DND-41 (cell line): ENCODE measurements at regions not wholly inside any gene's neighbourhood (a gene's known extent, or its start where the extent isn't known, plus 50 kb on each side); places are given as distances from the start of the nearest gene placed in this dataset.
"Not testable (repeated sequence)": the region's sequence is repeated elsewhere in the genome, so short reads cannot be mapped to it uniquely, and the experiment has no call there.

ENCODE experiments used
- ATAC-seq: fragments of 200-7000 bp; cut with Tn5 transposase; 3 replicates; pipeline ENCODE4 v1.9.1; 2021; ENCODE audit warnings: low read depth; ENCODE audit not compliant: insufficient read depth
- DNase-seq: peaks from one replicate; pipeline ENCODE4 v3.0.0-alpha.2; 2020
- H2AFZ ChIP-seq: 2 replicates; pipeline ENCODE4 v1.6.0; 2012; ENCODE audit warnings: low read depth, low read length
- H3K27ac ChIP-seq: 2 replicates; pipeline ENCODE4 v1.5.1; 2012; ENCODE audit warnings: low read length, inconsistent platforms
- H3K27me3 ChIP-seq: fragments of 200-600 bp; sonication (generic); 2 replicates; pipeline ENCODE4 v1.6.0; 2012; ENCODE audit warnings: low read length, mild to moderate bottlenecking, inconsistent platforms; ENCODE audit not compliant: insufficient read depth, poor library complexity
- H3K36me3 ChIP-seq: 2 replicates; pipeline ENCODE4 v1.5.1; 2012; ENCODE audit warnings: low read length, inconsistent platforms; ENCODE audit not compliant: insufficient read depth
- H3K4me1 ChIP-seq: 2 replicates; pipeline ENCODE4 v1.5.1; 2012; ENCODE audit warnings: mild to moderate bottlenecking, low read length; ENCODE audit not compliant: insufficient read depth
- H3K4me2 ChIP-seq: 2 replicates; pipeline ENCODE4 v1.6.0; 2012; ENCODE audit warnings: mild to moderate bottlenecking, moderate library complexity, low read length, inconsistent platforms; ENCODE audit not compliant: insufficient read depth
- H3K4me3 ChIP-seq, 2 experiments: fragments of 200-600 bp in 1 of 2; shearing (Covaris generic) in 1 of 2; 2 replicates each; pipeline ENCODE4 v1.5.1; 2012 to 2016; ENCODE audit warnings: inconsistent platforms in 2 of 2, low read length in 2 of 2, mild to moderate bottlenecking in 2 of 2, low read depth in 1 of 2, moderate library complexity in 1 of 2
- H3K79me2 ChIP-seq: 2 replicates; pipeline ENCODE4 v1.6.0; 2012; ENCODE audit warnings: low read length, inconsistent platforms; ENCODE audit not compliant: insufficient read depth
- H3K9ac ChIP-seq: 2 replicates; pipeline ENCODE4 v1.6.0; 2012; ENCODE audit warnings: low read depth, mild to moderate bottlenecking, inconsistent platforms, low read length, moderate library complexity
- H3K9me3 ChIP-seq: 2 replicates; pipeline ENCODE4 v1.5.1; 2012; ENCODE audit warnings: low read length, moderate library complexity, mild to moderate bottlenecking, inconsistent platforms; ENCODE audit not compliant: insufficient read depth, severe bottlenecking
- H4K20me1 ChIP-seq: 2 replicates; pipeline ENCODE4 v1.6.0; 2012; ENCODE audit warnings: low read length; ENCODE audit not compliant: insufficient read depth
- CTCF ChIP-seq: IDR thresholded peaks from 2 replicates; pipeline ENCODE4 v1.5.1; 2012; ENCODE audit warnings: borderline replicate concordance, low read length, moderate library complexity, mild to moderate bottlenecking; ENCODE audit not compliant: poor library complexity, severe bottlenecking; ENCODE audit errors: extremely low read depth
- EZH2 ChIP-seq: IDR thresholded peaks from 3 replicates; pipeline ENCODE4 v1.6.1; 2012; ENCODE audit warnings: borderline replicate concordance, low read depth, mild to moderate bottlenecking, moderate library complexity, low read length, inconsistent platforms; ENCODE audit not compliant: severe bottlenecking

DNA sequence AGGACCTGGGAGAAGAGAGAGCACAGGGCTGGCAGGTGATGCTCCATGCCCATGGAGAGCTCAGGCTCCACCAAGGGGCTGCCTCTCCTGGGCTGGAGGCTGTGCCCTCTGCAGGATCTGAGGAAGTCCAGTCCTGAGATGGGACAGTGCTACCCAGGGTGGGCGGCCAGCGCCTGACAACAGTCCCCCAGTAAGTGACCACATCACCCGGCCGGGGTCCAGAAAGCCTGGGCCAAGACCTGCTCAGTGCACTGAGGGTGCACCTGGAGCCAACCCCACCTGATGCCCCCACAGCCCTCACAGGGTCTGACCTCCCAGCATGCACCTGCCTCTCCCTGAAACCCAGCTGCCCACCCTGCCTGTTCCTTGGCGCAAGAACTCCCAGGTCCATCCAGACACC lies 227.7 kb downstream of the CWH43 start:
- H2AFZ ChIP-seq, ATAC-seq, DNase-seq, H3K27ac ChIP-seq, H3K4me1 ChIP-seq, H3K9ac ChIP-seq, H3K4me3 ChIP-seq, H3K36me3 ChIP-seq, H3K27me3 ChIP-seq, H3K79me2 ChIP-seq, H3K4me2 ChIP-seq, H4K20me1 ChIP-seq: not testable (repeated sequence)
- H3K9me3 ChIP-seq: peaks cover 17% of the 10 kb centered on the region

- H3K36me3 ChIP-seq, H3K4me3 ChIP-seq, ATAC-seq, H3K79me2 ChIP-seq, H3K9ac ChIP-seq, H3K27me3 ChIP-seq, H3K4me2 ChIP-seq, H3K27ac ChIP-seq, H2AFZ ChIP-seq, DNase-seq, H4K20me1 ChIP-seq, H3K4me1 ChIP-seq: not testable (repeated sequence)
- peaks cover 17% of the 10 kb centered on the region for H3K9me3 ChIP-seq
These were observed 228.5 kb downstream of the CWH43 start for GRCh38 chr4:49214453-49215081.

DNA sequence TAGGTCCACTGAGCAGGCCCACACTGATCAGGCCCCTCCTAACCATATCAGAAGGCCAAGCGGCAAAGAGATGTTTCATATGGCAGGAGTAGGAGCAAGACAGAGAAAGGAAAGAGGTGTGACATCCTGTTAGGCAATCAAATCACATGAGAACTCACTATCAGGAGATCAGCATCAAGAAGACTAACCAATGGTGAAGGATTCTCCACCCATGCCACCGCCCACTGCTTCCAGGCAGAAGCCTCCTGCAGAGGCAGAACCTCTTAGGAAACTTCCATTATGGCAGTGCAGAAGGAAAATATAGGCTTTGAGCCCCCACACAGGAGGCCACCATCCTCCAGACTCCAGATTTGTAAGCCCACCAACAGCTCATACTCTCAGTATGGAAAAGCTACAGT lies 229.0 kb downstream of the CWH43 start:
- not testable (repeated sequence) for H3K4me1 ChIP-seq, H3K79me2 ChIP-seq, H3K9ac ChIP-seq, ATAC-seq, H4K20me1 ChIP-seq, H3K27me3 ChIP-seq, H3K4me2 ChIP-seq, H3K36me3 ChIP-seq, H3K27ac ChIP-seq, H3K4me3 ChIP-seq, H2AFZ ChIP-seq, DNase-seq
- peaks cover 17% of the 10 kb centered on the region for H3K9me3 ChIP-seq

DNA sequence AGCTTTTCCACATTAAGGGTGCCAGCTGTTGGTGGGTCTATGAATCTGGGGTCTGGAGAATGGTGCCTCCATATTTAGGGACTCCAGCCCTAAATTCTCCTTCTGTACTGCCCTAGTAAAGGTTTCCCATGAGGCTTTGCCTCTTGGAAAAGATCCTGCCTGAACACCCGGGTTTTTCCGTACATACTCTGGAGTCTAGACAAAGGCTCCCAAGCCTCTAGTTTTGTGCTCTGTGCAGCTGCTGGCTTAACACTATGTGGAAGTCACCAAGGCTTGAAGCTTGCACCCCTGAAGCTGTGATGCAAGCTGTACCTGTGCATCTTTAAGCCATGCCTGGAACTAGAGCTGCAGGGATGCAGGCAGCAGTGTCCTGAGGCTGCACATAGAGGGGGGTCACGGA lies 230.5 kb downstream of the CWH43 start:
- H3K9me3 ChIP-seq: peaks cover 16% of the 10 kb centered on the region
- H3K4me1 ChIP-seq, H3K27me3 ChIP-seq, H3K27ac ChIP-seq, DNase-seq, H4K20me1 ChIP-seq, H3K9ac ChIP-seq, H3K79me2 ChIP-seq, H3K36me3 ChIP-seq, H2AFZ ChIP-seq, H3K4me2 ChIP-seq, ATAC-seq, H3K4me3 ChIP-seq: not testable (repeated sequence)

DNA sequence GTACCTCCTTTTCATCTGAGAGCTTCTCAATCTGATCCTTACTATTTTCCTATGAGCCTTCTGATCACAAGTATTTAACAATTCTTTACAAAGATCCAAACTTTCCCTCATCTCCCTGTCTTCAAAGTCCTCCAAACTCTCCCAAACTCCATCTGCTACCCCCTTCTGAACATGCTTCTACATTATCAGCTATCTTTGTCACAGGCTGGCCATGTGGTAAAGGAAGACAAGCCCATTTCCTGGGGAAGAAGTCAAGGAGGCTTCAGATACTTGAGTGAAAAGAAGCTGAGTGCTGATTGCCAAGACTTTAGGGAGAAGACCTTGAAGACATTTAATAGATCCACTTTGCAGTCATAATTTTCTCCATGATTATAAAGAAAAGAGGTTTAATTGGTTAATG lies 231.4 kb downstream of the CWH43 start:
- H2AFZ ChIP-seq: no peak overlapping the region
- no peak for DNase-seq
- no peak overlapping the region for H3K4me2 ChIP-seq
- TF ChIP-seq EZH2: no peak
- TF ChIP-seq CTCF: no peak
- H3K27ac ChIP-seq: no peak overlapping the region
- no peaks in the 10 kb centered on the region for H3K79me2 ChIP-seq
- no peak for ATAC-seq
- no peaks in the 10 kb centered on the region for H3K36me3 ChIP-seq
- no peaks in the 10 kb centered on the region for H3K4me1 ChIP-seq
- no peaks in the 10 kb centered on the region for H4K20me1 ChIP-seq
- H3K4me3 ChIP-seq: no peak overlapping the region
- no peak overlapping the region for H3K9ac ChIP-seq
- no peaks in the 10 kb centered on the region for H3K27me3 ChIP-seq
- peaks cover 12% of the 10 kb centered on the region for H3K9me3 ChIP-seq

GRCh38 chr4:49218094-49218493 lies 232.0 kb downstream of the CWH43 start:
- not testable (repeated sequence) for H3K27ac ChIP-seq, ATAC-seq, H2AFZ ChIP-seq, H3K4me1 ChIP-seq, H3K27me3 ChIP-seq, H3K9ac ChIP-seq, DNase-seq, H4K20me1 ChIP-seq, H3K4me3 ChIP-seq, H3K79me2 ChIP-seq, H3K36me3 ChIP-seq, H3K4me2 ChIP-seq, H3K9me3 ChIP-seq

GRCh38 chr4:49218931-49219330 lies 232.9 kb downstream of the CWH43 start:
- not testable (repeated sequence) for H3K27ac ChIP-seq, H2AFZ ChIP-seq, H3K4me3 ChIP-seq, H3K4me2 ChIP-seq, H4K20me1 ChIP-seq, H3K9me3 ChIP-seq, ATAC-seq, H3K27me3 ChIP-seq, DNase-seq, H3K4me1 ChIP-seq, H3K79me2 ChIP-seq, H3K9ac ChIP-seq, H3K36me3 ChIP-seq
